Panc1 (cell line): ENCODE measurements at regions not wholly inside any gene's neighbourhood (a gene's known extent, or its start where the extent isn't known, plus 50 kb on each side); places are given as distances from the start of the nearest gene placed in this dataset.

ENCODE experiments used
- POLR2AphosphoS5 ChIP-seq: IDR thresholded peaks from 2 replicates; pipeline ENCODE4 v1.6.1; 2012; ENCODE audit warnings: mild to moderate bottlenecking, low read depth, low read length, moderate library complexity
- TF ChIP-seq, protein P1 (sequence below): fragments of 450-650 bp; IDR thresholded peaks from 2 replicates; pipeline ENCODE4 v1.5.1; 2017; ENCODE audit warnings: mild to moderate bottlenecking
- TF ChIP-seq, protein P2 (sequence below), 2 experiments: IDR thresholded peaks; 2 replicates each; pipeline ENCODE4 v1.6.1; 2011 to 2012; ENCODE audit warnings: low read depth in 2 of 2, control low read depth in 1 of 2, low read length in 1 of 2, mild to moderate bottlenecking in 1 of 2, moderate library complexity in 1 of 2; ENCODE audit not compliant: insufficient read depth in 1 of 2

DNA sequence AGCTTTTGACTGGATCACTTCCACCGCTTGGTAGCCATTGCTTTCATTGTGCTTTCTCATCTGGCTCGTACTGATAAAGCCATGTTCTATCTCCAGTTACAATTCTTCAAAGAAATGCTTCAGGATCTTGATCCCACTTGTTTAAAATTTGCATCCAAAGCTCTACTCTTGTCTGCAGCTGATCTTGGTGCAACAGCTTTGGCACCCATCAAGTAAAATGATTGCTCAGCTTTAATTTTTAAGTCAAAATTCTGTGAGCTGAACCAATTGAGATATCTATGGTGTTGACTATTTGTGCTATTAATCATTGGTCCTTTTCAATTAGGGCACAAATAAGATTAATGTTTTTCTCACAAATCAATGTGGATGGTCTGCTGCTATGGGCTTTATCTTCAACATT lies 54.8 kb upstream of the DUSP10 start:
- TF ChIP-seq POLR2AphosphoS5: no peak
- TF ChIP-seq, protein P1, sequence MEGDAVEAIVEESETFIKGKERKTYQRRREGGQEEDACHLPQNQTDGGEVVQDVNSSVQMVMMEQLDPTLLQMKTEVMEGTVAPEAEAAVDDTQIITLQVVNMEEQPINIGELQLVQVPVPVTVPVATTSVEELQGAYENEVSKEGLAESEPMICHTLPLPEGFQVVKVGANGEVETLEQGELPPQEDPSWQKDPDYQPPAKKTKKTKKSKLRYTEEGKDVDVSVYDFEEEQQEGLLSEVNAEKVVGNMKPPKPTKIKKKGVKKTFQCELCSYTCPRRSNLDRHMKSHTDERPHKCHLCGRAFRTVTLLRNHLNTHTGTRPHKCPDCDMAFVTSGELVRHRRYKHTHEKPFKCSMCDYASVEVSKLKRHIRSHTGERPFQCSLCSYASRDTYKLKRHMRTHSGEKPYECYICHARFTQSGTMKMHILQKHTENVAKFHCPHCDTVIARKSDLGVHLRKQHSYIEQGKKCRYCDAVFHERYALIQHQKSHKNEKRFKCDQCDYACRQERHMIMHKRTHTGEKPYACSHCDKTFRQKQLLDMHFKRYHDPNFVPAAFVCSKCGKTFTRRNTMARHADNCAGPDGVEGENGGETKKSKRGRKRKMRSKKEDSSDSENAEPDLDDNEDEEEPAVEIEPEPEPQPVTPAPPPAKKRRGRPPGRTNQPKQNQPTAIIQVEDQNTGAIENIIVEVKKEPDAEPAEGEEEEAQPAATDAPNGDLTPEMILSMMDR: no peak
- TF ChIP-seq, protein P2, sequence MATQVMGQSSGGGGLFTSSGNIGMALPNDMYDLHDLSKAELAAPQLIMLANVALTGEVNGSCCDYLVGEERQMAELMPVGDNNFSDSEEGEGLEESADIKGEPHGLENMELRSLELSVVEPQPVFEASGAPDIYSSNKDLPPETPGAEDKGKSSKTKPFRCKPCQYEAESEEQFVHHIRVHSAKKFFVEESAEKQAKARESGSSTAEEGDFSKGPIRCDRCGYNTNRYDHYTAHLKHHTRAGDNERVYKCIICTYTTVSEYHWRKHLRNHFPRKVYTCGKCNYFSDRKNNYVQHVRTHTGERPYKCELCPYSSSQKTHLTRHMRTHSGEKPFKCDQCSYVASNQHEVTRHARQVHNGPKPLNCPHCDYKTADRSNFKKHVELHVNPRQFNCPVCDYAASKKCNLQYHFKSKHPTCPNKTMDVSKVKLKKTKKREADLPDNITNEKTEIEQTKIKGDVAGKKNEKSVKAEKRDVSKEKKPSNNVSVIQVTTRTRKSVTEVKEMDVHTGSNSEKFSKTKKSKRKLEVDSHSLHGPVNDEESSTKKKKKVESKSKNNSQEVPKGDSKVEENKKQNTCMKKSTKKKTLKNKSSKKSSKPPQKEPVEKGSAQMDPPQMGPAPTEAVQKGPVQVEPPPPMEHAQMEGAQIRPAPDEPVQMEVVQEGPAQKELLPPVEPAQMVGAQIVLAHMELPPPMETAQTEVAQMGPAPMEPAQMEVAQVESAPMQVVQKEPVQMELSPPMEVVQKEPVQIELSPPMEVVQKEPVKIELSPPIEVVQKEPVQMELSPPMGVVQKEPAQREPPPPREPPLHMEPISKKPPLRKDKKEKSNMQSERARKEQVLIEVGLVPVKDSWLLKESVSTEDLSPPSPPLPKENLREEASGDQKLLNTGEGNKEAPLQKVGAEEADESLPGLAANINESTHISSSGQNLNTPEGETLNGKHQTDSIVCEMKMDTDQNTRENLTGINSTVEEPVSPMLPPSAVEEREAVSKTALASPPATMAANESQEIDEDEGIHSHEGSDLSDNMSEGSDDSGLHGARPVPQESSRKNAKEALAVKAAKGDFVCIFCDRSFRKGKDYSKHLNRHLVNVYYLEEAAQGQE (IDR thresholded peaks at IDR 0.05; ENCODE audit: insufficient read depth in 1 of 2, low read depth in 2 of 2, low read length in 1 of 2): no peak
